ENCODE measurements at regions not wholly inside any gene's neighbourhood (a gene's known extent, or its start where the extent isn't known, plus 50 kb on each side); places are given as distances from the start of the nearest gene placed in this dataset.
"Not testable (repeated sequence)": the region's sequence is repeated elsewhere in the genome, so short reads cannot be mapped to it uniquely, and the experiment has no call there.

GRCh38 chr2:194587739-194588270 lies 1069.2 kb upstream of the SLC39A10 start:
- peak; percentile 6 for DNase-seq

GRCh38 chr2:194567661-194568017 lies 1089.4 kb upstream of the SLC39A10 start:
- DNase-seq: no peak

GRCh38 chr2:194566907-194567660 lies 1089.9 kb upstream of the SLC39A10 start:
- no peak for DNase-seq

GRCh38 chr2:194564422-194564821 lies 1092.6 kb upstream of the SLC39A10 start:
- DNase-seq: no peak

GRCh38 chr2:194562329-194562728 lies 1094.7 kb upstream of the SLC39A10 start:
- DNase-seq: no peak

GRCh38 chr2:194559964-194560363 lies 1097.1 kb upstream of the SLC39A10 start:
- DNase-seq: no peak

- no peak for DNase-seq
These were observed 1097.5 kb upstream of the SLC39A10 start for GRCh38 chr2:194559523-194559922.

GRCh38 chr2:194557993-194558392 lies 1099.0 kb upstream of the SLC39A10 start:
- DNase-seq: no peak

GRCh38 chr2:194556629-194557028 lies 1100.4 kb upstream of the SLC39A10 start:
- DNase-seq: no peak

GRCh38 chr2:194553980-194554379 lies 1103.0 kb upstream of the SLC39A10 start:
- no peak for DNase-seq

GRCh38 chr2:194550702-194551101 lies 1106.3 kb upstream of the SLC39A10 start:
- no peak for DNase-seq

- no peak for DNase-seq
These were observed 1107.6 kb upstream of the SLC39A10 start for GRCh38 chr2:194549387-194549786.

- no peak for DNase-seq
These were observed 1111.0 kb upstream of the SLC39A10 start for GRCh38 chr2:194545978-194546377.

GRCh38 chr2:194539425-194539824 lies 1117.6 kb upstream of the SLC39A10 start:
- DNase-seq: no peak

GRCh38 chr2:194526121-194526520 lies 1130.9 kb upstream of the SLC39A10 start:
- no peak for DNase-seq

GRCh38 chr2:194514281-194514680 lies 1142.7 kb upstream of the SLC39A10 start:
- DNase-seq: no peak

GRCh38 chr2:194511070-194511469 lies 1146.0 kb upstream of the SLC39A10 start:
- not testable (repeated sequence) for DNase-seq

- DNase-seq: not testable (repeated sequence)
These were observed 1152.2 kb upstream of the SLC39A10 start for GRCh38 chr2:194504876-194505275.

- no peak for DNase-seq
These were observed 1162.0 kb upstream of the SLC39A10 start for GRCh38 chr2:194495046-194495445.

GRCh38 chr2:194494401-194494800 lies 1162.6 kb upstream of the SLC39A10 start:
- peak; percentile 7 for DNase-seq

- peak; percentile 10 for DNase-seq
These were observed 1165.5 kb upstream of the SLC39A10 start for GRCh38 chr2:194491409-194492115.

- DNase-seq: no peak
These were observed 1170.7 kb upstream of the SLC39A10 start for GRCh38 chr2:194486326-194486725.

- DNase-seq: no peak
These were observed 1174.0 kb upstream of the SLC39A10 start for GRCh38 chr2:194483041-194483440.

GRCh38 chr2:194465641-194466040 lies 1191.4 kb upstream of the SLC39A10 start:
- DNase-seq: no peak
